Heart left ventricle (tissue), 13 donors: ENCODE measurements at regions not wholly inside any gene's neighbourhood (a gene's known extent, or its start where the extent isn't known, plus 50 kb on each side); places are given as distances from the start of the nearest gene placed in this dataset.

ENCODE experiments used
- CTCF ChIP-seq, 12 donors: fragments of 200-600 bp; sonication (generic) in 4 of 12; IDR thresholded peaks; one replicate each; pipeline versions ENCODE4 v1.5.0 to v1.8.0; 2018 to 2022; ENCODE audit warnings: antibody characterized with exemption in 12 of 12, mild to moderate bottlenecking in 5 of 12
- POLR2A ChIP-seq, 2 donors: fragments of 450-650 bp; IDR thresholded peaks; one replicate each; pipeline ENCODE4 v1.6.1; 2017; ENCODE audit warnings: antibody characterized with exemption in 2 of 2, mild to moderate bottlenecking in 2 of 2, moderate library complexity in 2 of 2
- donor health status: ischemic (EF 13 %, LVEDD 7.1; RV severe dilation, severe dysfunction).
- donor health status: DM: no; HTN: yes; CAD: no.
- donor health status: DM: no; HTN: no; CAD: no.
- donor health status: ischemic (EF 25% LVEDD 6.9; RV normal size, moderate dysfunction).
- donor health status: ischemic (EF 25% LVEDD 5.7; RV mildly dilated, moderate dysfunction).
- donor health status: ischemic (EF 35%, LVEDD 5.7; RV mildly dilated, moderate dysfunction).
- donor health status: nonischemic (EF 11% LVEDD 7.7; RV severe dilation, severe dysfunction).
- donor health status: DM: yes; HTN: yes; CAD: no.
- donor health status: PGD.
- donor health status: ischemic (EF 29% LVEDD 5.4; RV normal size, mild dysfunction).
- donor health status: nonischemic (EF 23%, LVEDD 6.1; RV moderate dilation, normal function).

GRCh38 chr13:99792079-99792921 is 179.3 kb downstream of the ZIC5 start:
- TF ChIP-seq CTCF (IDR thresholded peaks at IDR 0.05): no peak
- no peak for TF ChIP-seq POLR2A (IDR thresholded peaks at IDR 0.05)
